GM21576 (cell line): ENCODE measurements at regions not wholly inside any gene's neighbourhood (a gene's known extent, or its start where the extent isn't known, plus 50 kb on each side); places are given as distances from the start of the nearest gene placed in this dataset.
"Not testable (repeated sequence)": the region's sequence is repeated elsewhere in the genome, so short reads cannot be mapped to it uniquely, and the experiment has no call there.

Source experiments
- ATAC-seq: cut with Tn5 transposase; IDR thresholded peaks from one replicate; pipeline ENCODE4 v1.9.1; 2021; ENCODE audit warnings: mild to moderate bottlenecking, moderate library complexity; ENCODE audit not compliant: unreplicated experiment

DNA sequence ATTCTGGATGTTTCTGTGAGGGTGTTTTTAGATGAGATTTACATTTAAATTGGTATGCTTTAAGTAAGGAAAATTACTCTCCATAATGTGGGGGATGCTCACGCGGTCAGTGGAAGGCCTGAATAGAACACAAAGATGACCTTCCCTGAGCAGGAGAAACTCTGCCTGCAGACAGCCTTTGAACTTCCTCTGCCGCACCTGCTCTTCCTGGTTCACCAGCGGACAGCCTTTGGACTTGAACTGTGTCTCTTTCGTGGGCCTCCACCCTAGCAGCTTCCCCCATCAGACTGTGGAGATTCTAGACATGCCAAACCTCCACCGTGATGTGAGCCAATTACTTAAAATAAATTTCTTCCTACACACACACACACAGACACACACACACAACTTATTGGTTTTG lies 210.7 kb downstream of the EFCAB11 start:
- no peak for ATAC-seq

- no peak for ATAC-seq
Observed at GRCh38 chr14:89740241-89740640, 214.3 kb downstream of the EFCAB11 start.

GRCh38 chr14:89736881-89737280 lies 217.6 kb downstream of the EFCAB11 start:
- ATAC-seq: no peak

GRCh38 chr14:89731396-89731933 lies 223.1 kb downstream of the EFCAB11 start:
- ATAC-seq: no peak

GRCh38 chr14:89730687-89731086 lies 223.8 kb downstream of the EFCAB11 start:
- ATAC-seq: no peak

GRCh38 chr14:89728964-89729363 lies 225.6 kb downstream of the EFCAB11 start:
- ATAC-seq: no peak

- not testable (repeated sequence) for ATAC-seq
Observed at GRCh38 chr14:89726226-89726625, 228.3 kb downstream of the EFCAB11 start.

DNA sequence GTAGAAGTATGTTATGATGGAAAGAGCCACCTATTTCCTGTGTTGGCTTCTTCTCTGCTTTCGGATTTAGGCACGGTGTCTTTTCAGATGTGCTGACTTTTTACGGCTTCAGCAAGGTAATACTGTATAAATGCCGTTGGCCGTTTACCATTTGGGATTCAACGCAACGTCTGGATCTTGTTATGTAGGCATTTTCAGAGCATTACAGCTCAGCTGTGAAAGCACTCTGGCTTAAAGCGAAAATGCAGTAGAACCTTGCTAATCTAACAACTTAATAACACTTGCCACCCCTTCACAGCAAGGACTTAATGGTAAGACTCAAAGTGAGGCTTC lies 229.9 kb downstream of the EFCAB11 start:
- no peak for ATAC-seq

GRCh38 chr14:89723930-89724627 lies 230.5 kb downstream of the EFCAB11 start:
- no peak for ATAC-seq

DNA sequence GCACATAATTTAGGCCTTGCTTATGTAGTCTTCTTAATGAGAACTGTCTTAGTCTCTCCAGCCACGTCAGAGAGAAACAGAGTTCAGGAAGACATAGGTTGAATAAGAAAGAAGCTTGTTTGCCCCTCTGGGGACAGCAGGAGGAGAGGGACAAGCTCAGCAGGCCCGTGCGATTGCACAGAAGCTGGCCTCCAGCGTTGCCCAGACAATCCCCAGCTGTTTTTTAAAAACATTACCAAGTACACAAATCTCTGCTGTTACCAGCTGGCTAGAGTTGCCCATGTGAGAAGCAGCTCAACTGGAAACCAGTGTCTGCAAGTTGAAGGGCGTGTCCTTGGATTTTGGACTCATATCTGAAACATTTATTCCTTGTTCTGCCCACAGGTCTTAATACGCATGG lies 232.6 kb downstream of the EFCAB11 start:
- no peak for ATAC-seq

DNA sequence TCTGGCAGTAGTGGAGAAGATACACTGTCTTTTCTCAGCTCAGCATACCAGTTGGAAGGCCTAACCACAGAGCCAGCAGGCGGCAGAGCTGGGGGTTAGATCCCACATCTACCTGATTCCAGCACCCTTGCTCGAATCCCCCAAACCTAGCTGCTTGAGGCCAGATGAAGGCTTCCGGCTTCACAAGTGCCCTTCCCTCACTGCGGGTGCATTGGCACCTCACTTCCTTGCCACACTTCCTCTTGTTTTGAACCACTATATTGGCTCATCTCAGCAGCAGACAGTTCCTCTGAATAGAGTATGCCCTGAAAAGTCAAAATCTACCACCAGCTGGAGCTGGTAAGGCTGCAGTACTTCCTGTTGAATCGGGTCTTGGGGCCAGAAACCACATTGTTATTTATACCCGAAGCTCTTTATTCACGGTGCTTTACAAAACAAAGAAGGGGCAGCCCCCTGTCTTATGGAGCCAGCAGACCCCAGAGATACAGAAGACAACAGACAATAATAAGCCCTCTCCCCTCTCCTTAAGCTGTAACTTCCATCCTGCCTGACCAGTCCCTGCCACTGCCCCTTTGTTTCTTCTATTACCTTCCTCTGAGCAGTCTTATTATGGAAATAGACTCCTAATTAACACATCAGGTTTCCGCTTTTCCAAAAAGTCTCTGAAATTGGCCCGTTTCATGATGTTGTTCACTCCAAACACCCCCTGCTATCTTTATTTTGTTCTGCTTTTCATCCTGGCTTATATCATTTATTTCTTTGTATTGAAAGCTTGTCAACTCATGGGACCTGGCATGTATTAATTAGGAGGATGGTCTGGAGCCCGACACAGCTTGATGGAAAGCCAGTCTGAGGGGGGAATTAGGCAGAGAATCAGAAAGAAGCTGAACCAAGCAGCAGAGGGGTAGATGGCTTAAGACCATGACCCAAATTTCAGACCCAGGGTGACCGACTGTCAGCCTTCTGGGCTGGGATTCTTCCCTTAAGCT lies 233.5 kb downstream of the EFCAB11 start:
- peak; percentile 80 for ATAC-seq

- no peak for ATAC-seq
Observed at GRCh38 chr14:89720076-89720687, 234.3 kb downstream of the EFCAB11 start.

DNA sequence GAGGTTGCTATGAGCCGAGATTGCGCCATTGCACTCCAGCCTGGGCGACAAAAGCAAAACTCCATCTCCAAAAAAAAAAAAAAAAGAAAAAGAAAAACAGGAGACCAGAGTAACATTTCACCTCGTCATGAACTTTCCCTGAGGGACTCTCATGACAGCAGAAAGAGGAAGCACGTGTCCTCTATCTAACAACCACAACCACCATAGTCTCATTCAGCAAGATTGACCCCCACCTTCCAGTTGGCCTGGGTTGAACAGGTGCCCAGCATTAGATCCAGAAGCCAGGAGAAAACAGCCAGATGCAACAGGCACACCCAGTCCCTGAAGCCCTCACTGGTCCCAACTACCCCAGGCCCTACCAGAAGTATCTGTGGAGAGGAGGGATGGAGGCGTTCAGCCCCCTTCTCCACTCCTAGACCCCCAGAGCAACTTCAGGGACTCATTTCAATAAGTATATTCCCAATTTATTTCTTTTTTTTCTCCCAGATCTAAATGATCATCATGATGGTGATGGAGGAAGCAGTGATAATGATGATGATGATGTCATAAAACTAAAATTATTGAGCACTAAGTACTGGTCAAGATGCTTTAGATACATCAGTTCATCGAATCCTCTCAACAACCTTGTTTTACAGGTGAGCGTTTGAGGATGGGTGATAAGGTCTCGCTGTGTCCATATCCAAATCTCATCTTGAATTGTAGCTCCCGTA lies 235.0 kb downstream of the EFCAB11 start:
- ATAC-seq: no peak

DNA sequence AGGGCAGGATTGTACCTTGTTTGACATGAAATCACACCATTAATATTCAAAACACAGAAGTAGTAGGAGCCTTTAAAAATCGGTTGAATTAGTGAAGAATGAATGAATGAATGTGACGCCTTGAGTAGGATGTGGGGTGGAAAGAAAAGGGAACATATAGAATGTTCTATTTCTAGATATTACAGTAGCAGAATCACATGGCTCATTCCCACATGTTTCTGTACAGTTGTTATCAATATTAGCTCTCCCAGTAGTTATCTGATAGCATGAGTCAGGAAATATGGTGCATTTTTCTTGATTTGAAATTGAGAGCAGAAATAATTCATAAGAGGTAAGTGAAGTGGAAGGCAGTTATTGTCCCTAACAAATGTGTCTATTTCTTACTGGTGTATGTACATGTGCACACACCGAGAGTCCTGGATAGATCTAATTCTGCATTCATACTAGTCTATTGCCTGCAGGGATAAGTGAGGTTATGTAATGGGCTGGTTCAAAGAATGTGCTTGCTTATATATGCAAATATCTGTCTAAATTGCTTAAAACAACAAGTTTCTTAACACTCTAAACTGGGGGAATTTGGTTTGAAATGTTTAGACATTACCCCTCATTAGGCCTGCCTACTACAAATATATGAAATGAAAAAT lies 245.4 kb downstream of the EFCAB11 start:
- ATAC-seq: no peak

GRCh38 chr14:89707086-89707485 lies 247.4 kb downstream of the EFCAB11 start:
- no peak for ATAC-seq

DNA sequence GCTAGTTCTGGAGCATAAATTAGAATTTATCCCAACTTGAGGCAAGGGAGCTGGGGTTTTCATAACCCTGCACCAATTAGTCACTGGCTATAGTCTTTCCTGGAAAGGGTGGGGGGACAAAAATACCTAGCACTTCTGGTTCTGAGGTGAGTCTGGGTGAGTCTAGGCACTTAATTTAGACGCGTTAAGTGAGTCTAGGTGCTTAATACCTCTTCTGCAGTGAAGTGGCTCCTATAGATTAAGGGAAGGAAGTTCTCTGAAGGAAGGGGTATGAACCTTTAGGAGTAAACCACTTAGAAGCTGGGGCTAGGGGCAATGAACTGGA lies 251.7 kb downstream of the EFCAB11 start:
- ATAC-seq: no peak

DNA sequence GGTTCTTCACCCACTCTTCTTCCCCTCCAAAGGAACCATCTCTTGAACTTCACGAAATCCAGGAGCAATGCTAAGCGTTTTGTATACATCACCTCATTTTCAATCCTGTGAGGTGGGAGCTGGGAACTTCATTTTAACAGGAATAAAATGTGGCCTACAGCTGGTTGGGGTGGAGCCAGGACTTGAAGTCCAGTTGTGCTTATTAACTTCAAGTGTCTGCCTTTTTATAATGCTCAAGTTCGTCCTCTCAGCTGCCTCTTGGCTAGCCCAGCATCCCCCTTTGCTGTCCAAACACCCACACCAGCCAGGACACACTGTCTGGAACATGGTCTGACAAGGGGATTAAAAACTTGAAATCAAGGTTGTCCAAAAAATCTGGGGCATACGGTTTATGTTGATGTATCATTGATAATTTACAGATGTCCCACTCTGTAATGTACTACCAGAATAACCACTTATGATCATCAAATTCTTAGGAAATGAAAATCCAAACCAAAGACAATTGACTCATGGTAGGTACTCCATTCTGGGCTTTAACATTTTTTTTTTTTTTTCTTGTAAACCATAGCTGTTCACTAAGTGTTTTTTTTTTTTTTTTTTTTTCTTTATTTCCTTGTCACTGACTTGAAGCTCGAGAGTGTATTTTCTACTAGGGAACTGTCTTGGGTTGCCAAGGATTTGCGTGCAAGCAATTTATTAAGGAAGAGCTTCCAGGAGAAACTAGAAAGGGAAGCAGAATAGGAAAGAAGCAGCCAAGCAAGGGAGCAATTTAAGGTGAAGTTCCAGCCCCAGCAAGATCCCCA lies 252.3 kb downstream of the EFCAB11 start:
- ATAC-seq: peak; percentile 5

DNA sequence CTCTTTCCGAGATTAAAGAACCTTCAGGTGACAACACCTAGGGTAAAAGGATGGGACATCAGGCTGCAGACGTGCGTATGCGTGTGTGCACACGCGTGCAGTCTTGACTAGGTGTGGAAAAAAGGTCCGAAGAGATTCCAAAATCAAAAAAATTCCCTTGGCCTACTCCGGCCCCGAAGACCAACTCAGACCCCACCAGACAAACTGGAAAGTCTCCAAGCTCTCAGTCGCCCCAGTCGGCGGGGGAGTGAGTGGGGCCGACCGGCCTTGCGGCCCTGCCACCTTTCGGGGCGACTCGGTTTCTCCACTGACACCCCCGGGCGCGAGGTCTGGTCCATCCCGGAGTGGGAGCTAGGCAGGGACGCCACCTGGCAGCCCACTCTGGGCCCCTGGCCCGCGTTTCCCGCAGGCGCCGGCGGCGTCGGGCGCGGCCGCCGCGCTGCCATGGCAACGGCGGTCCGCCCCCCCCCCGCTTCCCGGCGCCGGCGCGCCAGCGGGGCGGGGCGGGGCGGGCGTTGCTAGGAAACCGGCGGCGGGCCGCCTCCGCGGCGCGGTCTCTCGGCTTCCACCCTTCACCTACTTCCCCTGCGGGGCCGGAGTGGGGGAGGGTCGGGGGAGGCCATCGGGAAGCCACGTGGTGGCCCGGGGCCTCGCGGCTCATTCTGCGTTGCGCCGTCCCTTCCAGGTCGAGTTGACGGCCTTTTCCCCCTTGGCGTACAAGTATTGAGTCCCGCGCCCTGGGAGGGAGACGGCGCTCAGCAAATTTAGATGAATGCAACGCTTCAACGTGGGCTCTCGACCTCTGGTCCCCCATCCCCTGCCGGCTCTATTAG lies 253.1 kb downstream of the EFCAB11 start:
- peak; percentile 90 for ATAC-seq

- no peak for ATAC-seq
Observed at GRCh38 chr14:89700801-89701200, 253.7 kb downstream of the EFCAB11 start.
